AG04450 (cell line): ENCODE measurements at regions not wholly inside any gene's neighbourhood (a gene's known extent, or its start where the extent isn't known, plus 50 kb on each side); places are given as distances from the start of the nearest gene placed in this dataset.

Experiments
- CTCF ChIA-PET: fragments of 300-600, 350-600 bp; formaldehyde crosslinking; extraction: SDS; loops from one replicate; lab custom pipeline; 2022; ENCODE audit warnings: antibody characterized with exemption, inconsistent platforms; lab: Charles Lee
- POLR2A ChIA-PET: fragments of 350-600 bp; formaldehyde crosslinking; extraction: SDS; loops from one replicate; lab custom pipeline; 2021; ENCODE audit warnings: antibody characterized with exemption, inconsistent platforms; lab: Yijun Ruan, JAX
- DNase-seq: peaks from one replicate; pipeline ENCODE4 v3.0.0-alpha.2; 2011; ENCODE audit warnings: low read depth, low spot score
- H3K27ac ChIP-seq: one replicate; pipeline ENCODE4 v1.5.1; 2012; ENCODE audit warnings: low read depth, low read length, control low read depth
- H3K27me3 ChIP-seq: one replicate; pipeline ENCODE4 v1.6.0; 2012; ENCODE audit warnings: low read length; ENCODE audit not compliant: control insufficient read depth, insufficient read depth
- H3K4me3 ChIP-seq: 2 replicates; pipeline ENCODE4 v1.5.1; 2011; ENCODE audit warnings: mild to moderate bottlenecking, low read depth, low read length, control low read depth
- H3K9me3 ChIP-seq: 2 replicates; pipeline ENCODE4 v1.5.1; 2012; ENCODE audit warnings: low read length; ENCODE audit not compliant: control insufficient read depth, insufficient read depth
- CTCF ChIP-seq: IDR thresholded peaks from 2 replicates; pipeline ENCODE4 v1.5.1; 2011; ENCODE audit warnings: low read depth, low read length, control low read depth, inconsistent platforms

DNA sequence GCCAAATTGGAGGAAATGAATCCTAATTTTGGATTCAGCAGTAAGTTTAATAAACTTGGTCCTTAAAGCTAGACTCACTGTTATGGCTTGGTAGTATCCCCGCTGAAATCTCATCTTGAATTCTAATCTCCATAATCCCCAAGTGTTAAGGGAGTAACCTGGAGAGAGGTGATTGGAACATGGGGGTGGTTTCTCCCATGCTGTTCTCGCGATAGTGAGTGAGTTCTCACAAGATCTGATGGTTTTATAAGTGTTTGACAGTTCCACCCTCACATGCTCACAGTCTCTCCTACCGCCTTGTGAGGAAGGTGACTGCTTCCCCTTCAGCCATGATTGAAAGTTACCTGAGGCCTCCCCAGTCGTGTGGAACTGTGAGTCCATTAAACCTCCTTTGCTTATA lies 824.5 kb upstream of the WWC1 start:
- no peak overlapping the region for H3K27ac ChIP-seq
- no peak overlapping the region for H3K4me3 ChIP-seq
- ChIA-PET POLR2A (no interaction called here), CTCF (no interaction called here)
- no peaks in the 10 kb centered on the region for H3K27me3 ChIP-seq
- peaks cover 2% of the 10 kb centered on the region; the same call in 1 of the 2 replicates for H3K9me3 ChIP-seq
- TF ChIP-seq CTCF, result no peak
- DNase-seq, result no peak

GRCh38 chr5:167472566-167473108 lies 818.8 kb upstream of the WWC1 start:
- POLR2A ChIA-PET, result no interaction called here
- DNase-seq, result no peak
- Histone ChIP-seq H3K4me3 (no peak overlapping the region), H3K9me3 (no peaks in the 10 kb centered on the region), H3K27me3 (no peaks in the 10 kb centered on the region), H3K27ac (no peak overlapping the region)
- no peak for TF ChIP-seq CTCF
- CTCF ChIA-PET, result no interaction called here

DNA sequence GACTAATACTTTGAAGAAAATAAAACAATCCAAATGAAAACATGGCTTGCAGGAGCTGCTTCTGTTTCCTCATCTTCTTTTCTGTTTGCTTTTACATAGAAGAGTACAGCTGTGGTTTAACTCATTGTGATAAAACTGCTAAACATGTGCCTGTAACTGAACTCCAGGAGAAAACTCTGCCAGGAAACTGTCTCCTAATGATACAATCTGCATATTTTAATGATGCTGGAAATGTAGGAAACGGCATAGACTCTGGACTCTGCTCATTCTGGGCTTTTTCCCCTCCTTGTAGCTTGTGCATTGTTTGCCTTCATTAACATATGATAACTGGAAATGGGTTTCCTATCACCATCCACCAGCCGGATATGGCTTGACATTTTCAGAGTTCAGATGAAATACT lies 813.3 kb upstream of the WWC1 start:
- no peaks in the 10 kb centered on the region for H3K9me3 ChIP-seq
- H3K27ac ChIP-seq, result no peak overlapping the region
- no peak overlapping the region for H3K4me3 ChIP-seq
- ChIA-PET CTCF (no interaction called here), POLR2A (no interaction called here)
- DNase-seq, result no peak
- TF ChIP-seq CTCF, result no peak
- H3K27me3 ChIP-seq, result no peaks in the 10 kb centered on the region

- DNase-seq, result no peak
- Histone ChIP-seq H3K27ac (no peak overlapping the region), H3K4me3 (no peak overlapping the region), H3K27me3 (no peaks in the 10 kb centered on the region), H3K9me3 (no peaks in the 10 kb centered on the region)
- CTCF ChIA-PET, result no interaction called here
- TF ChIP-seq CTCF, result no peak
- POLR2A ChIA-PET, result no interaction called here
Measured at GRCh38 chr5:167479779-167480178, 811.7 kb upstream of the WWC1 start.

DNA sequence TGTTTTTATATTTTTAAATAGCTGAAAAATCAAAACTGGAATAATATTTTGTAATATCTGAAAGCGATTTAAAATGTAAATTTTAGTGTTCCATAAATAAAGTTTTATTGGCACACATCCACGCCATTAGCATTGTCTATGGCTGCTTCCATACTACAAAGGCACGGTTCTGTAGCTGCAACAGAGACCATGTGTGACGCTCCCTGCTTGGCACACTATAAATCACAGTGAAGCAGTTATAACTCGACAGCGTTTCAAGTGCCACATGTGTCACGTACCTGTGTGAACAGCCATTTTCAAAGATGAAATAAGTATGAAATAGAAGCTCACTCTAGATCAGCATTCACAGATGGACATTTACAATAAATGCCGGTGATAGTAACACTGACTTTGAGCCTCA lies 810.1 kb upstream of the WWC1 start:
- Histone ChIP-seq H3K27me3 (no peaks in the 10 kb centered on the region), H3K9me3 (no peaks in the 10 kb centered on the region), H3K4me3 (no peak overlapping the region), H3K27ac (no peak overlapping the region)
- POLR2A ChIA-PET, result no interaction called here
- no peak for DNase-seq
- TF ChIP-seq CTCF, result no peak
- CTCF ChIA-PET, result no interaction called here
